Fibroblast of gingiva (primary cell): ENCODE measurements at regions not wholly inside any gene's neighbourhood (a gene's known extent, or its start where the extent isn't known, plus 50 kb on each side); places are given as distances from the start of the nearest gene placed in this dataset.
A peak's percentile ranks its signal among the peaks of the same experiment; 100 is the strongest.
"Not testable (repeated sequence)": the region's sequence is repeated elsewhere in the genome, so short reads cannot be mapped to it uniquely, and the experiment has no call there.

Experiments
- DNase-seq: peaks from one replicate; pipeline ENCODE4 v3.0.0-alpha.2; 2011; ENCODE audit warnings: low read depth

GRCh38 chr11:72525466-72525865 is 91.1 kb upstream of the CLPB start:
- DNase-seq: no peak

- DNase-seq: no peak
Measured at GRCh38 chr11:72524711-72525110, 90.4 kb upstream of the CLPB start.

GRCh38 chr11:72523991-72524390 is 89.7 kb upstream of the CLPB start:
- no peak for DNase-seq

- no peak for DNase-seq
Measured at GRCh38 chr11:72522186-72522585, 87.9 kb upstream of the CLPB start.

DNA sequence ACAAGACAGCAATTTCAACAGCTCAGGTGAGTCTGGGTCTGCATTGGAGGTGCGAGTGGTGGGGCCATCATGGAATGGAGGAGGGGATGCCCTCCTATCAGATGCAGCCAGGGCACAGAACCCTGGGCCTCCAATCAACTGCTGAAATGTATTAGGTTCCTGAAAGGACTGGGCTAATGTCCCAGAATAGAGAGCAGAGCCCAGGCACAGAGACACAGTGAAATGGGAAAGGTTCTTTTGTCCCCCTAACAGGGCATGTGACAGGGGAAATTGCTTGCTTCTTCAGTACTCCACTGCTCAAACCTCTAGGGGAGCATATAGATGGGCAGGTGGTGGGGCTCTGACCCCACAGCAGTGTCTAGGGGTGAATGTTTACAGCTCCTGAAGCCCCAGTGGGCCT is 87.3 kb upstream of the CLPB start:
- DNase-seq: no peak

GRCh38 chr11:72520815-72521214 is 86.5 kb upstream of the CLPB start:
- DNase-seq: no peak

- DNase-seq: not testable (repeated sequence)
Measured at GRCh38 chr11:72519882-72520281, 85.6 kb upstream of the CLPB start.

GRCh38 chr11:72519220-72519881 is 85.0 kb upstream of the CLPB start:
- peak; percentile 6 for DNase-seq

GRCh38 chr11:72514331-72514730 is 80.0 kb upstream of the CLPB start:
- DNase-seq: no peak

GRCh38 chr11:72513411-72513810 is 79.1 kb upstream of the CLPB start:
- no peak for DNase-seq

GRCh38 chr11:72512956-72513355 is 78.6 kb upstream of the CLPB start:
- DNase-seq: no peak

DNA sequence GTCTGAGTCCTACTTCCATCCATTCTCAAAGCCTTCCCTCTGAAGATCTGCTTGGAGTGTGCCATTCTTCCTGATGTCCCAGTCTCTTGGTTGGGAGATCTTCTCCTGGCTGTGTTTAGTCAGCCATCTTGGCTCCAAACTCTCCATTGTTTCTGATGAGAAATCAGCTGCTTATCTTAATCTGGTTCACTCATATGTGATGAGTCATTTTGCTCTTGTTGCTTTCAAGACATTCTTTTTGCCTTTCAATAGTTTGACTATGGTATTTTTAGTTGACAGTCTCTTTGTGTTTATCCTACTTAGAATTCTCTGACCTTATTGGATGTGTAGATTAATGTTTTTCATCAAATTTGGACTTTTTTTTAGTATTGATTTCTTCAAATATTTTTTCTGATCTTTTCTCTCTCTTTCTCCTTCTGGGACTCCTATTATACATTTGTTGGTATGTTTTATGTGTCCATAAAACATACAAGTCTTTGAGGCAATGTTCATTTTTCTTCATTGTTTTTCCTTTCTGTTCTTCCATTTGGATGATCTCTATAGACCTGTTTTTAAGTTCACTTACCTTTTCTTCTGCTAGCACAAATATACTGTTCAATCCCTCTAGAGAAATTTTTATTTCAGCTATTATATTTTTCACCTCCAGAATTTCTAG is 77.2 kb upstream of the CLPB start:
- no peak for DNase-seq

DNA sequence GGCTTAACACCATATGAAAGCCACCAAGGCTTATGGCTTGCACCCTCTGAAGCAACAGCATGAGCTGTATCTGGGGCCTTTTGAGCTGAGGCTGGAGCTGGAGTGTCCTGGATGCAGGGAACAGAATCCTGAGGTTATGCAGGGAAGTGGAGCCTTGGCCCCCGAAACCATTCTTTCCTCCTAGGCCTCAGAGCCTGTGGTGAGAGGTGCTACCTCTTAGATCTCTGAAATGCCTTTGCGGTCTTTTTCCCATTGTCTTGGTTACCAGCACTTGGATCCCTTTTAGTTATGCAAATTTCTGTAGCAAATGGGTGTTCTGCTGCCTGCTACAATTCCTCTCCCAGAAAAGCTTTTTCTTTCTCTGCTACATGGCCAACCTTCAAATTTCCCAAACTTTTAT is 72.7 kb upstream of the CLPB start:
- DNase-seq: no peak

- DNase-seq: no peak
Measured at GRCh38 chr11:72497731-72498130, 63.4 kb upstream of the CLPB start.

DNA sequence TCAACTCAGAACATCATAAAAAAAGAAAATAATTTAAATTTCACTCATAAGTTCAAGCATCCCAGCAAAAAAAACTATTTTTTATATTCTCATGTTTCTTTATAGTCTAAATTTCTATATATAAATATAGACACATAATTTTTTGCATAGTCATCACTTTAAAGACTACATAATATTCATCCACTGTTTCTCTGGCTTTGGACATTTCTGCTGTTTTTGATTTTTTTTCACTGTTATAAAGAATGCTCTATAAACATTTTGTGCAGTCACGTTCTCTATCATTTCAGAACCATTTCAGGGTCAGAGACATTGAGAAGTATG is 59.7 kb upstream of the CLPB start:
- no peak for DNase-seq

DNA sequence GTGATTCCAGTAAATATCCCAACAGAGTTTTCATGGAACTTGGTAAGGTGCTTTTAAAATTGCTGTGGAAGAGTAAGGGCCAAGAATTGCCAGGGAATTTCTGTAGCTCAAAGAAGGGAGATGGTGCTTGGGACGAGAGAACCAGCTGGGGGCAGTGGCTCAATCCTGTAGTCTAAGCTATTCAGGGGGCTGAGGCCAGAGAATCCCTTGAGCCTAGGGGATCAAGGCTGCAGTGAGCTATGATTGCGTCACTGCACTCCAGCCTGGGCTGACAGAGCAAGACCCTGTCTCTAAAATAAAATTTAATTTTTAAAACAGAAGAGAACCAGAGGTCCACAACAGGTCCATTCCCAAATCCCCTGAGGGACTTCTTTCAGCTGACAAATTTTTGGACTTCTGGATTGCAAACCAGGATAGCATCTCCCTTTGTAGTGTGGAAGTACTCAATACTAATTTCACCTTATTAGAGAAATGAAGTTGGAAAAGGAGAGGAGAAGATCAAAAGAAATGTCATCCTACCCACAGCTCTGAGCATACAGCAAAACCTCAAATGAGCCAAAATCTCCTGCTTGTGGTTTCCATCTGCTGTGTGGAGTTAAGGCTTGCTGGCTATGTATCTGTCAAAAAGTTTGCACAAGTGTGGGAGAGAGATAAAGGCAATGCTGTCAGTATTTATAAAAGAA is 59.2 kb upstream of the CLPB start:
- DNase-seq: no peak

DNA sequence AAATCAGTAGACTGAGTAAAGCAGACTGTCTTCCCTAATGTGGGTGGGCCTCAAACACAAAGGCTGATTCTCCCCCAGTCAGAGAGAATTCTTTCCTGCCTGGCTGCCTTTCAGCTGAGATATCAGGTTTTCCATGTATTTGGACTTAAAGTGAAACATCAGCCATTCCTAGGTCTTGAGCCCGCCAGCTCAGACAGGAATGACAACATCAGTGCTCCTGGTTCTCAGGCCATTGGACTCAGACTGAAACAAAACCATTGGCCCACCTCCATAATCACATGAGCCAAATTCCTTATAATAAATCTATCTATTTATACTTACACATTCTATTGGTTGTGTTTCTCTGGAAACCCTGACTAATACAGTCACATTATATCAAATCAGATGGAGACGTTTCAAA is 56.7 kb upstream of the CLPB start:
- peak; percentile 22 for DNase-seq
